Body of pancreas (tissue), 4 donors: ENCODE measurements at regions not wholly inside any gene's neighbourhood (a gene's known extent, or its start where the extent isn't known, plus 50 kb on each side); places are given as distances from the start of the nearest gene placed in this dataset.

ENCODE experiments used
- ATAC-seq: fragments of 150-250 bp; one replicate; pipeline ENCODE4 v1.9.1; 2016
- DNase-seq, 4 donors: peaks; one replicate each; pipeline ENCODE4 v3.0.0-alpha.2; 2019
- H3K27ac ChIP-seq, 4 donors: fragments of 200-600 bp; sonication (generic); 1 replicate in 3 of 4; 2 replicates in 1 of 4; pipeline versions ENCODE4 v1.5.1 to v1.6.1; 2016 to 2019; ENCODE audit warnings: mild to moderate bottlenecking in 1 of 4, mixed read lengths in 1 of 4, moderate library complexity in 1 of 4
- H3K27me3 ChIP-seq, 2 donors: fragments of 200-600 bp; sonication (generic); one replicate each; pipeline ENCODE4 v1.6.0; 2016; ENCODE audit warnings: mild to moderate bottlenecking in 1 of 2
- H3K36me3 ChIP-seq, 2 donors: fragments of 200-600 bp; sonication (generic); replicated peaks in 1 of 2; 2 replicates each; pipeline ENCODE4 v1.5.1; 2016; ENCODE audit warnings: low read depth in 2 of 2; ENCODE audit not compliant: insufficient read depth in 1 of 2
- H3K4me1 ChIP-seq: fragments of 200-600 bp; sonication (generic); one replicate; pipeline ENCODE4 v1.6.0; 2016
- H3K4me3 ChIP-seq, 2 donors: fragments of 200-600 bp; sonication (generic); 1 replicate in 1 of 2; 2 replicates in 1 of 2; pipeline ENCODE4 v1.5.1; 2016 to 2019
- H3K9me3 ChIP-seq, 3 donors: fragments of 200-600 bp; sonication (generic); 1 replicate in 2 of 3; 2 replicates in 1 of 3; pipeline ENCODE4 v1.5.1; 2016
- POLR2A ChIP-seq, 3 donors: fragments of 450-650 bp; IDR thresholded peaks; one replicate each; pipeline ENCODE4 v1.6.1; 2016; ENCODE audit warnings: antibody characterized with exemption in 3 of 3, mild to moderate bottlenecking in 2 of 3
- WGBS, 2 donors: methylation state at CpG; one replicate each; pipeline ENCODE4 v1.1.5; 2017; 5-methylcytosine and 5-hydroxymethylcytosine counted together
- intact Hi-C: fragments of 100-400 bp; cut with DNase I; formaldehyde crosslinking; loops from one replicate; pipeline ENCODE4 v1.15.1; 2023
- TF ChIP-seq, protein P1 (sequence below), 7 experiments: fragments of 450-650 bp in 4 of 7; fragments of 200-600 bp in 3 of 7; sonication (generic) in 3 of 7; IDR thresholded peaks; one replicate each; pipeline ENCODE4 v1.5.1; 2016 to 2019; ENCODE audit warnings: antibody characterized with exemption in 7 of 7

DNA sequence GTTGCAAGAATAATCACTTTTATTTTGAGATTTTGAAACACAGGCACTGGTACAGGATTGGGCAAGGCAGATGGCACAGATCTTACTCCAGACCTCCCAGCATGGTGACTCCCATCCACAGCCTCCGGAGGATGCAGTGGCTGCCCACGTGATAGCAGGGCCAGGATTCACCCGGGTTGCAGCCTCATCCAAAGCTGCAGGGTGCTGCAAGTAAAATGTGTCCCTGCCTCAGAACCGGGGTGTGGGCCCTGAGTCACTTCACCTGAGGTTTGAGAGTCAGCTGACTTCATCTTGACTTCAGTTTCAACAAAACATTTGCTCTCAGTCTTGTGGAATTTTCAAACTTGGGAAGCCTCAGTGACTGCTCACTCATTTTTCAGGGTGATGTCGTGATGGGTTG lies 201.9 kb downstream of the FGF9 start:
- no peak for TF ChIP-seq POLR2A (IDR thresholded peaks at IDR 0.05)
- TF ChIP-seq, protein P1, sequence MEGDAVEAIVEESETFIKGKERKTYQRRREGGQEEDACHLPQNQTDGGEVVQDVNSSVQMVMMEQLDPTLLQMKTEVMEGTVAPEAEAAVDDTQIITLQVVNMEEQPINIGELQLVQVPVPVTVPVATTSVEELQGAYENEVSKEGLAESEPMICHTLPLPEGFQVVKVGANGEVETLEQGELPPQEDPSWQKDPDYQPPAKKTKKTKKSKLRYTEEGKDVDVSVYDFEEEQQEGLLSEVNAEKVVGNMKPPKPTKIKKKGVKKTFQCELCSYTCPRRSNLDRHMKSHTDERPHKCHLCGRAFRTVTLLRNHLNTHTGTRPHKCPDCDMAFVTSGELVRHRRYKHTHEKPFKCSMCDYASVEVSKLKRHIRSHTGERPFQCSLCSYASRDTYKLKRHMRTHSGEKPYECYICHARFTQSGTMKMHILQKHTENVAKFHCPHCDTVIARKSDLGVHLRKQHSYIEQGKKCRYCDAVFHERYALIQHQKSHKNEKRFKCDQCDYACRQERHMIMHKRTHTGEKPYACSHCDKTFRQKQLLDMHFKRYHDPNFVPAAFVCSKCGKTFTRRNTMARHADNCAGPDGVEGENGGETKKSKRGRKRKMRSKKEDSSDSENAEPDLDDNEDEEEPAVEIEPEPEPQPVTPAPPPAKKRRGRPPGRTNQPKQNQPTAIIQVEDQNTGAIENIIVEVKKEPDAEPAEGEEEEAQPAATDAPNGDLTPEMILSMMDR (IDR thresholded peaks at IDR 0.05): no peak

DNA sequence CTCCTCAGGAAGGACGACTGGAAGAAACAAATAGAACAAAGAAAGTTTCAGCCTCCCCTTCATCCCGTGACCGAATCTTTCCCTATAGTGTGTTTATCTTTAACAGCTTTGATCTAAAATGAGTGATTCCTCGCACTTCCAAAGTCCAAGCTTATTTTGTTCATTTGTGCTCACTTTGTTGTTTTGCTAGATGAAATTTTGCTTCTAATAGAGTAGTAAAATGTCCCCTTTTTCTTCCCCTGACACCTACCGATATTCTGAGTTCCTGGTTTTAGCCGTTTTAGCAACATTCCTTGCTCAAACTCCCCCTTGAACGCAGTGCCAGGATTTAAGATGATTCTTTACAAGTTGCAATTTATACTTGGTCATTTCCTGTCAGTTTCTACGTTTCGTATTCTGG lies 204.2 kb downstream of the FGF9 start:
- Histone ChIP-seq H3K4me3 (no peak overlapping the region), H3K4me1 (peaks cover 6% of the 10 kb centered on the region), H3K27me3 (no peaks in the 10 kb centered on the region), H3K36me3 (no peaks in the 10 kb centered on the region), H3K27ac (no peak overlapping the region), H3K9me3 (no peaks in the 10 kb centered on the region)
- WGBS, 2 donors: 57 to 63% methylated on average over 9 of the region's 9 CpGs
- ATAC-seq (no peak), DNase-seq (no peak)
- TF ChIP-seq, protein P1 (IDR thresholded peaks at IDR 0.05): no peak
- TF ChIP-seq POLR2A (IDR thresholded peaks at IDR 0.05): no peak
- intact Hi-C loops: no loop called here

More for the DNA sequence above, 201.9 kb downstream of the FGF9 start:
- intact Hi-C loops: no loop called here
- H3K9me3 ChIP-seq: no peaks in the 10 kb centered on the region
- H3K4me1 ChIP-seq: peaks cover 6% of the 10 kb centered on the region
- no peak overlapping the region for H3K4me3 ChIP-seq
- ATAC-seq (no peak), DNase-seq (no peak)
- no peak overlapping the region for H3K27ac ChIP-seq
- H3K27me3 ChIP-seq: no peaks in the 10 kb centered on the region
- WGBS, 2 donors: 66 to 77% methylated on average over 5 of the region's 5 CpGs
- no peaks in the 10 kb centered on the region for H3K36me3 ChIP-seq

- Histone ChIP-seq H3K4me3 (no peak overlapping the region), H3K36me3 (no peaks in the 10 kb centered on the region), H3K9me3 (no peaks in the 10 kb centered on the region), H3K27ac (no peak overlapping the region), H3K27me3 (no peaks in the 10 kb centered on the region), H3K4me1 (no peaks in the 10 kb centered on the region)
- WGBS, 2 donors: 78 to 86% methylated on average over 6 to 8 of the region's 8 CpGs
- intact Hi-C loops: no loop called here
- DNase-seq (no peak), ATAC-seq (no peak)
- no peak for TF ChIP-seq POLR2A (IDR thresholded peaks at IDR 0.05)
- TF ChIP-seq, protein P1 (IDR thresholded peaks at IDR 0.05): no peak
Measured at GRCh38 chr13:21879263-21879914, 208.5 kb downstream of the FGF9 start.

DNA sequence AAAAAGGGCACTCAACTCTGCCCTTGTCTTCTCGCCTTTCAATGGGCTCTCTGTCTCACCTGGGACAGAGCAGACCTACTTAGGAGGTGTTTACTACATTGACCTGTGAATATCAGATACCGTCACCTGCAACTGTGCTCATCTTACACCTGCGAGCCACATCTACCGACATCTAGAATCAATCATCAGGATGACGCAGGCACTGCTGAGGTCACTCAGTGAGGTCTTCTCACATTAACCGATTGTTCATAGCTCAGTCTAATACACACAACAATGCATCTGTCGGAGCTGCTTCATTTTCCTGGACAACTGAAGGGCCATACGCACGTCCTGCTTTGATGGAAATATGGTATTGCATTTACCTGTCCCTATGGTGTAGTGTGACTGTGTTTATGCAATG lies 211.9 kb downstream of the FGF9 start:
- DNase-seq (no peak), ATAC-seq (no peak)
- no peak for TF ChIP-seq POLR2A (IDR thresholded peaks at IDR 0.05)
- H3K27me3 ChIP-seq: no peaks in the 10 kb centered on the region
- H3K27ac ChIP-seq: no peak overlapping the region
- H3K4me3 ChIP-seq: no peak overlapping the region
- WGBS, 2 donors: 74 to 76% methylated on average over 9 of the region's 9 CpGs
- H3K9me3 ChIP-seq: no peaks in the 10 kb centered on the region
- H3K4me1 ChIP-seq: peaks cover 10% of the 10 kb centered on the region
- H3K36me3 ChIP-seq: no peaks in the 10 kb centered on the region
- intact Hi-C loops: no loop called here

- H3K4me1 ChIP-seq: peaks cover 10% of the 10 kb centered on the region
- no peak for DNase-seq
- intact Hi-C loops: no loop called here
- no peaks in the 10 kb centered on the region for H3K9me3 ChIP-seq
- no peak overlapping the region for H3K27ac ChIP-seq
- H3K4me3 ChIP-seq: no peak overlapping the region
- WGBS, 2 donors: 63 to 78% methylated on average over 1 of the region's 1 CpG
- no peaks in the 10 kb centered on the region for H3K36me3 ChIP-seq
- no peak for ATAC-seq
- TF ChIP-seq, protein P1 (IDR thresholded peaks at IDR 0.05): no peak
- TF ChIP-seq POLR2A (IDR thresholded peaks at IDR 0.05): no peak
- no peaks in the 10 kb centered on the region for H3K27me3 ChIP-seq
Measured at GRCh38 chr13:21883713-21884112, 212.8 kb downstream of the FGF9 start.
